Mucosa of descending colon (tissue), 3 donors: ENCODE measurements at regions not wholly inside any gene's neighbourhood (a gene's known extent, or its start where the extent isn't known, plus 50 kb on each side); places are given as distances from the start of the nearest gene placed in this dataset.

ENCODE experiments used
- ATAC-seq: fragments of 200-7000 bp; cut with Tn5 transposase; one replicate; pipeline ENCODE4 v1.9.1; 2020; ENCODE audit warnings: mild to moderate bottlenecking, moderate library complexity
- DNase-seq, 3 donors: peaks; one replicate each; pipeline ENCODE4 v3.0.0-alpha.2; 2020
- H3K36me3 ChIP-seq: fragments of 200-600 bp; one replicate; pipeline ENCODE4 v1.8.0; 2021; ENCODE audit warnings: low read depth, mild to moderate bottlenecking
- H3K4me1 ChIP-seq: fragments of 200-600 bp; one replicate; pipeline ENCODE4 v1.8.0; 2021; ENCODE audit warnings: low read depth, mild to moderate bottlenecking
- H3K4me3 ChIP-seq: fragments of 200-600 bp; one replicate; pipeline ENCODE4 v1.8.0; 2021; ENCODE audit warnings: mild to moderate bottlenecking
- H3K9me3 ChIP-seq: fragments of 200-600 bp; one replicate; pipeline ENCODE4 v1.8.0; 2021; ENCODE audit warnings: mild to moderate bottlenecking
- CTCF ChIP-seq: fragments of 200-600 bp; IDR thresholded peaks from one replicate; pipeline ENCODE4 v1.8.0; 2022; ENCODE audit warnings: antibody characterized with exemption, mild to moderate bottlenecking
- intact Hi-C, 2 donors: fragments of 100-400 bp; cut with DNase I in 1 of 2; cut with micrococcal nuclease in 1 of 2; formaldehyde crosslinking; loops; one replicate each; pipeline versions ENCODE4 v1.11.0 to v1.11.1; 2022; cut with DNase I, micrococcal nuclease
- donor health status: DM: no; HTN: no; CAD: no; lungs with moderate emphysema.
- donor health status: DM: no; HTN: no; CAD: no.
- donor health status: DM: no; HTN: yes; CAD: no.

GRCh38 chr12:126898562-126898961 lies 1368.4 kb upstream of the TMEM132C start:
- no peak for DNase-seq
- Histone ChIP-seq H3K4me1 (no peaks in the 10 kb centered on the region), H3K4me3 (no peak overlapping the region), H3K36me3 (no peaks in the 10 kb centered on the region), H3K9me3 (no peaks in the 10 kb centered on the region)
- intact Hi-C loops, result no loop called here
- TF ChIP-seq CTCF, result no peak
- no peak for ATAC-seq

GRCh38 chr12:126899926-126900792 lies 1366.8 kb upstream of the TMEM132C start:
- Histone ChIP-seq H3K4me1 (no peaks in the 10 kb centered on the region), H3K4me3 (no peak overlapping the region), H3K36me3 (no peaks in the 10 kb centered on the region), H3K9me3 (no peaks in the 10 kb centered on the region)
- intact Hi-C loops, result no loop called here
- TF ChIP-seq CTCF, result no peak
- DNase-seq, result no peak
- no peak for ATAC-seq

GRCh38 chr12:126903027-126903876 lies 1363.7 kb upstream of the TMEM132C start:
- no peaks in the 10 kb centered on the region for H3K4me1 ChIP-seq
- ATAC-seq, result no peak

GRCh38 chr12:126905752-126906151 lies 1361.2 kb upstream of the TMEM132C start:
- Histone ChIP-seq H3K36me3 (no peaks in the 10 kb centered on the region), H3K4me1 (no peaks in the 10 kb centered on the region), H3K9me3 (no peaks in the 10 kb centered on the region), H3K4me3 (no peak overlapping the region)
- TF ChIP-seq CTCF, result no peak
- DNase-seq (no peak), ATAC-seq (no peak)
- intact Hi-C loops, result no loop called here

More at GRCh38 chr12:126903027-126903876, 1363.7 kb upstream of the TMEM132C start:
- intact Hi-C loops, result no loop called here
- H3K9me3 ChIP-seq, result no peaks in the 10 kb centered on the region
- TF ChIP-seq CTCF, result no peak
- H3K36me3 ChIP-seq, result no peaks in the 10 kb centered on the region
- DNase-seq, result no peak
- no peak overlapping the region for H3K4me3 ChIP-seq

GRCh38 chr12:126907900-126908764 lies 1358.8 kb upstream of the TMEM132C start:
- Histone ChIP-seq H3K4me3 (no peak overlapping the region), H3K9me3 (no peaks in the 10 kb centered on the region), H3K4me1 (no peaks in the 10 kb centered on the region), H3K36me3 (no peaks in the 10 kb centered on the region)
- TF ChIP-seq CTCF, result no peak
- DNase-seq (no peak), ATAC-seq (no peak)
- intact Hi-C loops, result no loop called here
